K562 (cell line): ENCODE measurements at regions not wholly inside any gene's neighbourhood (a gene's known extent, or its start where the extent isn't known, plus 50 kb on each side); places are given as distances from the start of the nearest gene placed in this dataset.

ENCODE experiments used
- ATAC-seq: fragments of 200-7000 bp; cut with Tn5 transposase; 3 replicates; pipeline ENCODE4 v1.9.1; 2020; ENCODE audit warnings: moderate library complexity
- BruUV-seq: library from RNA; stranded (reverse); fragments of 400-500 nt; replicated peaks from 2 replicates; lab custom pipeline; 2021; lab: Mats Ljungman, UMichigan
- CTCF ChIA-PET: fragments of 300-600 bp; formaldehyde crosslinking; extraction: SDS; loops from one replicate; lab custom pipeline; 2021; ENCODE audit warnings: low intra/inter-chr PET ratio; lab: Yijun Ruan, JAX
- POLR2A ChIA-PET: fragments of 300-600, 350-650 bp; sonication (Branson Sonifier 250); formaldehyde crosslinking; extraction: SDS; loops from one replicate; lab custom pipeline; 2021; ENCODE audit warnings: antibody characterized with exemption, inconsistent platforms; lab: Yijun Ruan, JAX
- DNase-seq, 4 experiments: peaks; one replicate each; pipeline versions ENCODE4 v3.0.0 to v3.0.0-alpha.2; 2011 to 2018; ENCODE audit warnings: low spot score in 3 of 4, mixed read lengths in 3 of 4; ENCODE audit errors: extremely low read depth in 1 of 4
- FAIRE-seq: peaks from 2 replicates; lab custom pipeline; 2011; peaks lifted over from hg19 to GRCh38; lab: Jason Lieb, UNC
- H2AFZ ChIP-seq: 2 replicates; pipeline ENCODE4 v1.6.0; 2011; ENCODE audit warnings: low read depth, low read length, control low read depth, inconsistent platforms
- H3K27ac ChIP-seq: fragments of 200-600 bp; 3 replicates; pipeline ENCODE4 v1.8.0; 2011; ENCODE audit warnings: low read depth, mild to moderate bottlenecking, control low read depth, inconsistent platforms, low read length, moderate library complexity, mixed read lengths; ENCODE audit errors: extremely low read depth
- H3K27me3 ChIP-seq, 2 experiments: fragments of 300-600 bp in 1 of 2; 2 replicates in 1 of 2; 3 replicates in 1 of 2; pipeline versions ENCODE4 v1.6.0 to v1.8.0; 2011; ENCODE audit warnings: inconsistent platforms in 2 of 2, low read length in 2 of 2, mild to moderate bottlenecking in 1 of 2, mixed read lengths in 1 of 2, moderate library complexity in 1 of 2; ENCODE audit not compliant: control insufficient read depth in 2 of 2, insufficient read depth in 2 of 2
- H3K36me3 ChIP-seq: fragments of 300-600 bp; 3 replicates; pipeline ENCODE4 v1.8.0; 2011; ENCODE audit warnings: mild to moderate bottlenecking, low read length, inconsistent platforms; ENCODE audit not compliant: control insufficient read depth, insufficient read depth
- H3K4me1 ChIP-seq, 2 experiments: fragments of 200-600 bp in 1 of 2; replicated peaks in 1 of 2; 2 replicates in 1 of 2; 3 replicates in 1 of 2; pipeline versions ENCODE4 v1.5.1 to v1.8.0; 2011; ENCODE audit warnings: inconsistent platforms in 2 of 2, low read length in 2 of 2, mild to moderate bottlenecking in 1 of 2, mixed read lengths in 1 of 2, moderate library complexity in 1 of 2; ENCODE audit not compliant: control insufficient read depth in 2 of 2, insufficient read depth in 2 of 2
- H3K4me2 ChIP-seq: 2 replicates; pipeline ENCODE4 v1.6.1; 2011; ENCODE audit warnings: low read length, control low read depth, inconsistent platforms, mixed read lengths; ENCODE audit not compliant: insufficient read depth
- H3K4me3 ChIP-seq: fragments of 200-600 bp; sonication (generic), shearing (Covaris generic); 2 replicates; pipeline ENCODE4 v1.5.1; 2016; ENCODE audit warnings: control low read depth, inconsistent platforms
- H3K79me2 ChIP-seq: fragments of 200-600 bp; 3 replicates; pipeline ENCODE4 v1.8.0; 2011; ENCODE audit warnings: low read length, inconsistent platforms; ENCODE audit not compliant: control insufficient read depth, insufficient read depth
- H3K9ac ChIP-seq, 2 experiments: 2 replicates each; pipeline versions ENCODE4 v1.6.0 to v1.6.1; 2011; ENCODE audit warnings: low read depth in 2 of 2, low read length in 2 of 2, control low read depth in 1 of 2, inconsistent platforms in 1 of 2, mild to moderate bottlenecking in 1 of 2, mixed read lengths in 1 of 2; ENCODE audit not compliant: insufficient read depth in 1 of 2
- H3K9me1 ChIP-seq: one replicate; pipeline ENCODE4 v1.6.0; 2011; ENCODE audit warnings: inconsistent platforms, mild to moderate bottlenecking, low read length, moderate library complexity; ENCODE audit not compliant: control insufficient read depth, insufficient read depth
- H3K9me3 ChIP-seq: replicated peaks from 2 replicates; pipeline ENCODE4 v1.5.1; 2011; ENCODE audit warnings: low read depth, low read length, inconsistent platforms; ENCODE audit not compliant: control insufficient read depth, insufficient read depth
- H4K20me1 ChIP-seq: replicated peaks from 2 replicates; pipeline ENCODE4 v1.6.1; 2011; ENCODE audit warnings: low read length, inconsistent platforms, mixed read lengths; ENCODE audit not compliant: control insufficient read depth, insufficient read depth
- COPS2 ChIP-seq: fragments of 450-650 bp; conservative IDR thresholded peaks from 2 replicates; pipeline ENCODE4 v1.6.1; 2016; ENCODE audit warnings: mild to moderate bottlenecking, moderate library complexity
- FOXA3 ChIP-seq, 2 experiments: fragments of 450-650 bp in 1 of 2; sonication (generic) in 1 of 2; formaldehyde crosslinking; IDR thresholded peaks in 1 of 2; conservative IDR thresholded peaks in 1 of 2; 2 replicates each; pipeline versions ENCODE4 v1.4.0 to v1.8.0; 2020 to 2022; ENCODE audit warnings: mild to moderate bottlenecking in 2 of 2, missing genetic modification reagents in 1 of 2
- MCM2 ChIP-seq: fragments of 450-650 bp; IDR thresholded peaks from 2 replicates; pipeline ENCODE4 v1.6.1; 2017; ENCODE audit warnings: low read depth, mild to moderate bottlenecking
- MTA3 ChIP-seq: fragments of 450-650 bp; formaldehyde crosslinking; IDR thresholded peaks from 2 replicates; pipeline ENCODE4 v1.6.1; 2017; ENCODE audit warnings: mild to moderate bottlenecking, borderline replicate concordance
- RBM22 ChIP-seq: fragments of 200-400 bp; formaldehyde crosslinking; IDR thresholded peaks from 2 replicates; pipeline ENCODE4 v1.6.1; 2018; ENCODE audit warnings: low read length, low read depth; ENCODE audit not compliant: poor library complexity, severe bottlenecking
- YBX1 ChIP-seq: fragments of 450-650 bp; IDR thresholded peaks from 2 replicates; pipeline ENCODE4 v1.7.1; 2016; ENCODE audit warnings: mild to moderate bottlenecking
- ZNF124 ChIP-seq: sonication (generic); formaldehyde crosslinking; IDR thresholded peaks from 2 replicates; pipeline ENCODE4 v1.8.1; 2022; ENCODE audit warnings: missing genetic modification reagents
- ZNF165 ChIP-seq: fragments of 250-450 bp; sonication (Bioruptor Pico); IDR thresholded peaks from 2 replicates; pipeline ENCODE4 v1.4.0; 2020; ENCODE audit warnings: borderline replicate concordance
- ZNF175 ChIP-seq: fragments of 200-800 bp; sonication (Bioruptor generic); IDR thresholded peaks from 2 replicates; pipeline ENCODE4 v1.6.1; 2016; ENCODE audit warnings: low read depth, mild to moderate bottlenecking, missing genetic modification characterization, missing compliant biosample characterization
- ZNF24 ChIP-seq: fragments of 450-650 bp; IDR thresholded peaks from 2 replicates; pipeline ENCODE4 v1.6.1; 2016
- ZNF707 ChIP-seq: fragments of 250-450 bp; sonication (Bioruptor Pico); conservative IDR thresholded peaks from 2 replicates; pipeline ENCODE4 v1.8.0; 2022; ENCODE audit warnings: inconsistent platforms, mild to moderate bottlenecking, moderate library complexity
- WGBS: fragments of 100-300 bp; shearing (Covaris generic); methylation state at CpG from one replicate; pipeline ENCODE4 v1.1.6; 2016; ENCODE audit warnings: low coverage, mixed read lengths; ENCODE audit not compliant: insufficient coverage; ENCODE audit errors: missing lambda C conversion rate; 5-methylcytosine and 5-hydroxymethylcytosine counted together
- in situ Hi-C: fragments of 300-500 bp; cut with MboI; formaldehyde crosslinking; loops from 4 replicates; pipeline ENCODE4 v1.15.0; 2018; ENCODE audit warnings: inconsistent platforms, mixed read lengths
- intact Hi-C: fragments of 100-400 bp; cut with micrococcal nuclease; formaldehyde crosslinking; loops from 2 replicates; pipeline ENCODE4 v1.14.2; 2022
- TF ChIP-seq, protein P1 (sequence below): fragments of 250-450 bp; sonication (Bioruptor Pico); IDR thresholded peaks from 2 replicates; pipeline ENCODE4 v1.9.0; 2021; ENCODE audit warnings: mild to moderate bottlenecking
- TF ChIP-seq, protein P2 (sequence below): fragments of 250-450 bp; sonication (Bioruptor Pico); IDR thresholded peaks from 2 replicates; pipeline ENCODE4 v1.9.0; 2021; ENCODE audit warnings: mild to moderate bottlenecking, inconsistent platforms
- TF ChIP-seq, protein P3 (sequence below), 2 experiments: fragments of 450-650 bp; IDR thresholded peaks; 2 replicates each; pipeline ENCODE4 v1.6.1; 2018; ENCODE audit warnings: mild to moderate bottlenecking in 2 of 2, low read depth in 1 of 2; ENCODE audit not compliant: partially characterized antibody in 2 of 2
- TF ChIP-seq, protein P4 (sequence below): fragments of 250-450 bp; sonication (Bioruptor Pico); IDR thresholded peaks from 2 replicates; pipeline ENCODE4 v1.8.0; 2021; ENCODE audit warnings: mild to moderate bottlenecking, moderate library complexity

DNA sequence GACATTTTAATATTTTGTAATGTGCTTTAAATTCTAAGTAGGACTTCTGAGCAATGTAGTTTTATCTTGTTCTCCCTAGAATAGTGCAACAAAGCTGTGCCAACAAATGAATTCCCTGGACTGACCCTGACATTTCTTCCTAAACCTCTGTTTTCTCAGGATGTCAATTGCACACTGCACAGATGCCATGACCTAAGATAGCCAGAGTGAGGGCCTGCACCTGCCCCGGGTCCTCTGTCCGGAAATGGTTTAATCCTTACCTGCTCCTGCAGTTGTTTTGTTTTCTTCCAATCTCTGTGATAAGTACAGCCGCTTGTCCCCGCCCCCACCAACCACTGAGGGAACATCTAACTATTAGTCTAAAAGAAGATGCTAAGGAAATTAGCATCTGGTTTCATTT lies 831.5 kb downstream of the GALC start (continued):
- no peak for TF ChIP-seq RBM22

DNA sequence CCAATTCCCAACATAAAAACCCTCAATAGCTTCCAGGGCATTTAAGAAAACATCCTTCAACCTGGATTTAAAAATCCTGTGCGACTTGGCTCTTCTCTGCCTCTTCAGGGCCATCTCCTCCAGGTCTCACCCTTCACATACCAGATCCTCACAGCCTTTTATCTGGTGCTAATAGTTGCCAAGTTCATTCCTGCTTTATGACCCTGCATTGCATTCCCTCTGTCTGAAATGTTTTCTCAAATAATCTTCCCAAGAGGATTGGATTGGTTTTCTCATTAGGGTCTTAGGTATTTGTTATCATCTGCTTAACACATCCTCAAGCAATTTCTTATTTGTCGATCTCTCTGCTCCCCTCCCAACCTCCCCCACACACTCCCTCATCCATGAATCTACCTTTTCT lies 832.0 kb downstream of the GALC start:
- no peak for DNase-seq
- no peaks in the 10 kb centered on the region for H3K9me1 ChIP-seq
- H3K27ac ChIP-seq, result no peak overlapping the region
- CTCF ChIA-PET, result no interaction called here
- H3K4me3 ChIP-seq, result no peak overlapping the region
- no peak overlapping the region for H3K9ac ChIP-seq
- H3K4me1 ChIP-seq, result no peaks in the 10 kb centered on the region
- BruUV-seq, result no TSS peak
- H2AFZ ChIP-seq, result no peak overlapping the region
- no peaks in the 10 kb centered on the region for H3K79me2 ChIP-seq
- no peaks in the 10 kb centered on the region for H4K20me1 ChIP-seq
- no peak for FAIRE-seq
- in situ Hi-C loops, result no loop called here
- 0% methylated on average over 1 of the region's 2 CpGs for WGBS
- intact Hi-C loops, result no loop called here
- H3K27me3 ChIP-seq, result no peaks in the 10 kb centered on the region
- no peaks in the 10 kb centered on the region for H3K36me3 ChIP-seq
- H3K9me3 ChIP-seq, result no peaks in the 10 kb centered on the region
- ATAC-seq, result no peak
- H3K4me2 ChIP-seq, result no peak overlapping the region
- POLR2A ChIA-PET, result no interaction called here
- no peak for TF ChIP-seq ZNF124 (CRISPR knock-in tag)
- TF ChIP-seq, protein P1, sequence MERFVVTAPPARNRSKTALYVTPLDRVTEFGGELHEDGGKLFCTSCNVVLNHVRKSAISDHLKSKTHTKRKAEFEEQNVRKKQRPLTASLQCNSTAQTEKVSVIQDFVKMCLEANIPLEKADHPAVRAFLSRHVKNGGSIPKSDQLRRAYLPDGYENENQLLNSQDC (CRISPR knock-in tag), result no peak
- TF ChIP-seq, protein P2, sequence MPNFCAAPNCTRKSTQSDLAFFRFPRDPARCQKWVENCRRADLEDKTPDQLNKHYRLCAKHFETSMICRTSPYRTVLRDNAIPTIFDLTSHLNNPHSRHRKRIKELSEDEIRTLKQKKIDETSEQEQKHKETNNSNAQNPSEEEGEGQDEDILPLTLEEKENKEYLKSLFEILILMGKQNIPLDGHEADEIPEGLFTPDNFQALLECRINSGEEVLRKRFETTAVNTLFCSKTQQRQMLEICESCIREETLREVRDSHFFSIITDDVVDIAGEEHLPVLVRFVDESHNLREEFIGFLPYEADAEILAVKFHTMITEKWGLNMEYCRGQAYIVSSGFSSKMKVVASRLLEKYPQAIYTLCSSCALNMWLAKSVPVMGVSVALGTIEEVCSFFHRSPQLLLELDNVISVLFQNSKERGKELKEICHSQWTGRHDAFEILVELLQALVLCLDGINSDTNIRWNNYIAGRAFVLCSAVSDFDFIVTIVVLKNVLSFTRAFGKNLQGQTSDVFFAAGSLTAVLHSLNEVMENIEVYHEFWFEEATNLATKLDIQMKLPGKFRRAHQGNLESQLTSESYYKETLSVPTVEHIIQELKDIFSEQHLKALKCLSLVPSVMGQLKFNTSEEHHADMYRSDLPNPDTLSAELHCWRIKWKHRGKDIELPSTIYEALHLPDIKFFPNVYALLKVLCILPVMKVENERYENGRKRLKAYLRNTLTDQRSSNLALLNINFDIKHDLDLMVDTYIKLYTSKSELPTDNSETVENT (CRISPR knock-in tag), result no peak
- TF ChIP-seq ZNF24, result no peak
- TF ChIP-seq, protein P3, sequence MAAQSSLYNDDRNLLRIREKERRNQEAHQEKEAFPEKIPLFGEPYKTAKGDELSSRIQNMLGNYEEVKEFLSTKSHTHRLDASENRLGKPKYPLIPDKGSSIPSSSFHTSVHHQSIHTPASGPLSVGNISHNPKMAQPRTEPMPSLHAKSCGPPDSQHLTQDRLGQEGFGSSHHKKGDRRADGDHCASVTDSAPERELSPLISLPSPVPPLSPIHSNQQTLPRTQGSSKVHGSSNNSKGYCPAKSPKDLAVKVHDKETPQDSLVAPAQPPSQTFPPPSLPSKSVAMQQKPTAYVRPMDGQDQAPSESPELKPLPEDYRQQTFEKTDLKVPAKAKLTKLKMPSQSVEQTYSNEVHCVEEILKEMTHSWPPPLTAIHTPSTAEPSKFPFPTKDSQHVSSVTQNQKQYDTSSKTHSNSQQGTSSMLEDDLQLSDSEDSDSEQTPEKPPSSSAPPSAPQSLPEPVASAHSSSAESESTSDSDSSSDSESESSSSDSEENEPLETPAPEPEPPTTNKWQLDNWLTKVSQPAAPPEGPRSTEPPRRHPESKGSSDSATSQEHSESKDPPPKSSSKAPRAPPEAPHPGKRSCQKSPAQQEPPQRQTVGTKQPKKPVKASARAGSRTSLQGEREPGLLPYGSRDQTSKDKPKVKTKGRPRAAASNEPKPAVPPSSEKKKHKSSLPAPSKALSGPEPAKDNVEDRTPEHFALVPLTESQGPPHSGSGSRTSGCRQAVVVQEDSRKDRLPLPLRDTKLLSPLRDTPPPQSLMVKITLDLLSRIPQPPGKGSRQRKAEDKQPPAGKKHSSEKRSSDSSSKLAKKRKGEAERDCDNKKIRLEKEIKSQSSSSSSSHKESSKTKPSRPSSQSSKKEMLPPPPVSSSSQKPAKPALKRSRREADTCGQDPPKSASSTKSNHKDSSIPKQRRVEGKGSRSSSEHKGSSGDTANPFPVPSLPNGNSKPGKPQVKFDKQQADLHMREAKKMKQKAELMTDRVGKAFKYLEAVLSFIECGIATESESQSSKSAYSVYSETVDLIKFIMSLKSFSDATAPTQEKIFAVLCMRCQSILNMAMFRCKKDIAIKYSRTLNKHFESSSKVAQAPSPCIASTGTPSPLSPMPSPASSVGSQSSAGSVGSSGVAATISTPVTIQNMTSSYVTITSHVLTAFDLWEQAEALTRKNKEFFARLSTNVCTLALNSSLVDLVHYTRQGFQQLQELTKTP (IDR thresholded peaks at IDR 0.05; ENCODE audit: low read depth in 1 of 2, partially characterized antibody in 2 of 2), result no peak
- TF ChIP-seq MTA3, result no peak
- TF ChIP-seq, protein P4, sequence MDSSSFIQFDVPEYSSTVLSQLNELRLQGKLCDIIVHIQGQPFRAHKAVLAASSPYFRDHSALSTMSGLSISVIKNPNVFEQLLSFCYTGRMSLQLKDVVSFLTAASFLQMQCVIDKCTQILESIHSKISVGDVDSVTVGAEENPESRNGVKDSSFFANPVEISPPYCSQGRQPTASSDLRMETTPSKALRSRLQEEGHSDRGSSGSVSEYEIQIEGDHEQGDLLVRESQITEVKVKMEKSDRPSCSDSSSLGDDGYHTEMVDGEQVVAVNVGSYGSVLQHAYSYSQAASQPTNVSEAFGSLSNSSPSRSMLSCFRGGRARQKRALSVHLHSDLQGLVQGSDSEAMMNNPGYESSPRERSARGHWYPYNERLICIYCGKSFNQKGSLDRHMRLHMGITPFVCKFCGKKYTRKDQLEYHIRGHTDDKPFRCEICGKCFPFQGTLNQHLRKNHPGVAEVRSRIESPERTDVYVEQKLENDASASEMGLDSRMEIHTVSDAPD (CRISPR knock-in tag), result no peak
- no peak for TF ChIP-seq MCM2
- no peak for TF ChIP-seq FOXA3 (CRISPR knock-in tag; conservative IDR thresholded peaks at IDR 0.05 in 1 of 2, IDR thresholded peaks at IDR 0.05 in 1 of 2)
- TF ChIP-seq COPS2, result no peak
- TF ChIP-seq ZNF175 (CRISPR knock-in tag), result no peak
- no peak for TF ChIP-seq ZNF707 (CRISPR knock-in tag)
- TF ChIP-seq ZNF165 (CRISPR knock-in tag), result no peak
- no peak for TF ChIP-seq YBX1
